ENCODE measurements at regions not wholly inside any gene's neighbourhood (a gene's known extent, or its start where the extent isn't known, plus 50 kb on each side); places are given as distances from the start of the nearest gene placed in this dataset.

DNA sequence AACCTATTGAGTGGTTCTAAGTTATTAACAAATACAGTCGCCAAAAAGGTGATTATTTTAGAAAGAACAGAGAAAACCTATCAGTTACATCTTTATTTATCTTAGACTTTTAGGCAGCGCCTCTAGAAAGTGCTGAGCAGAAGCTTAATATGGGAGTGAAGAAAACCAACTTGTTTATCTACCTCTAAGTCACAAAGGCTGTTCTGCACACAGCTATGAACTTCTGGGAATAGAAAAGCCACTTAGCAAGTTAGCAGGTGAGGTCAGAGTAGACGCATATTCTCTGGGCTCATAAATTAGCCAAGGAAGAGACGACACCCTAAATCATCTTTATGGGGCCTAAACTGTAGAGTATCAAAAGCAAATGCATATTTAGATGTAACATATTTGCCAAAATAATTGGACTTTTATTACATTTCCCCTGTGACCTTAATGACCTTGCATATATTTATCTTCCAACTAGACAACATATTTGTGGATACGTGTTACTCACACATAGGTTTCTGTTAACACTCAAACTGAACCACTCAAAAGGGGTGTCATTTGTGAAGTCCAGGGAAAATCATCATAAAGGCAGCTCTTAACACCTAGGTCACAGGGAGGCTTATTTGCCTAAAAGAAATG lies 267.1 kb downstream of the ADGB start:
- H3K9me3 Mint-ChIP-seq, result no peaks in the 10 kb centered on the region
- no peaks in the 10 kb centered on the region for H3K27me3 Mint-ChIP-seq
- DNase-seq (ENCODE audit: low spot score in 2 of 2) (no peak), ATAC-seq (ENCODE audit: low read depth) (no peak)
- H3K4me1 Mint-ChIP-seq, result peaks cover 3% of the 10 kb centered on the region
- no peaks in the 10 kb centered on the region for H3K36me3 Mint-ChIP-seq
- H3K4me3 Mint-ChIP-seq, result no peak overlapping the region
- H3K27ac Mint-ChIP-seq, result no peak overlapping the region

- Mint-ChIP-seq H3K4me3 (no peak overlapping the region), H3K27ac (no peak overlapping the region), H3K27me3 (no peaks in the 10 kb centered on the region), H3K9me3 (no peaks in the 10 kb centered on the region), H3K4me1 (peaks cover 3% of the 10 kb centered on the region), H3K36me3 (no peaks in the 10 kb centered on the region)
- ATAC-seq (ENCODE audit: low read depth) (no peak), DNase-seq (ENCODE audit: low spot score in 2 of 2) (no peak)
These were observed 268.1 kb downstream of the ADGB start for GRCh38 chr6:146866731-146867414.

DNA sequence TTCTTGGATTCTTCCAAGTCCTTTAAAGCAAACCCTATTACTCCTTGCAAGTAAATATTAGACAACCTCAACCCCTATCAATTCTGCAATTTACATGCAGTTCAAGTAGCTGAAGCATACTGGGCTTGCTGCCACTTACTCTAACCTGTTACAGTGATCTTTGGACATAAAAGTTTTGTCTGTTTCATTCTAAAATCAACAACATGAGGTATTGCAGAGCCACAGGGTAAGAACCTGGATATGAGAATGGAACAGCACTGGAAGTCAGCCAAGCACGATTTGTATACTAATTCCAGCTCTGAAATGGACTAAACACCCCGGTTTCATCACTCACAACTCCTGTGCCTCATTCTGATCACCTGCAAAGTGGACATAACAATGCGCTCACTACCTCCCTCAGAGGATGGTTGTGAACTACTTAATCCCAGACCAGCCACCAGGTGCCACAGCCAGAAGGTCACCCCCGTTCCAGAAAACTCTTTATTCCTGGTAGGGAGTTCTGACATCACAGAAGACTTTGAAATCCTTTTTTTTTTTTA lies 270.0 kb downstream of the ADGB start:
- Mint-ChIP-seq H3K4me3 (no peak overlapping the region), H3K4me1 (peaks cover 3% of the 10 kb centered on the region), H3K9me3 (no peaks in the 10 kb centered on the region), H3K27ac (no peak overlapping the region), H3K27me3 (no peaks in the 10 kb centered on the region), H3K36me3 (no peaks in the 10 kb centered on the region)
- no peak for DNase-seq (ENCODE audit: low spot score in 2 of 2)
- ATAC-seq (ENCODE audit: low read depth), result no peak

GRCh38 chr6:146870760-146871159 lies 272.0 kb downstream of the ADGB start:
- H3K4me1 Mint-ChIP-seq, result peaks cover 3% of the 10 kb centered on the region
- H3K36me3 Mint-ChIP-seq, result no peaks in the 10 kb centered on the region
- H3K27ac Mint-ChIP-seq, result no peak overlapping the region
- DNase-seq (ENCODE audit: low spot score in 2 of 2), result no peak
- no peak overlapping the region for H3K4me3 Mint-ChIP-seq
- ATAC-seq (ENCODE audit: low read depth), result peak; percentile 44
- no peaks in the 10 kb centered on the region for H3K9me3 Mint-ChIP-seq
- H3K27me3 Mint-ChIP-seq, result no peaks in the 10 kb centered on the region

DNA sequence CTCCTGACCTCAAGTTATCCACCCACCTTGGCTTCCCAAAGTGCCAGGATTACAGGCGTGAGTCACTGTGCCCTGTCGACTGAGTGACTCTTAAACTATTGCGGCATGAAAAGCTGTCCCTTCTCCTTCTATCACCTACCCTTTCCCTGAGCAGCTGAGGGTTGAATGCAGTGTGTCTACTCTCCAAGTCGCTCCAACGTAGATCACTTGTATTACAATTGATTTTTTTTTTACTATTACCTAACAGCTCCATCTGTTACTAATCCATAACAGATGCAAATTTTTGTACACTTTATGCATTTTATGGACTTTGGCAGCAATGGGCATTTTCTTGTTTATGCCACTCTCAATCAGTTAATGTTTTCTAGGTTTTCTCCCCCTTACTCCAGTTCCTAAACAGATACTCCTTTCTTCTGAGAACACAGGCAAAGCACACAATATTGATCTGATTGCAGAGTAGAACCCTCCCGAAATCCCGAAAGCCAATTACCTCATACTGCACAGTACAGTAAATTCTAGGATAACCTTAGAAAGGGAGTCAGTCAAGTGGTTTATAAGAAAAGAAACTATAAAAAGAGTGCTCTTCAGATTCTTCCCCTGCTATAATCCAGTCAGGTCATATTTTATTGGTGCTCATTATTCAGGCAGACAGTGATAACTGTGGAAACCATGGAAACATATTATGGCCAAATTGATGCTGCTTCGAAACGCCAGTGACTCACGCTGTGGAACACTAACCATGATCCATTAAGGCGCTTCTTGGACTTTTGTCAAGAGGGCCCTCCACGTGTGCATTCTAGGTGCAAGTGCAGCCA lies 273.0 kb downstream of the ADGB start:
- Mint-ChIP-seq H3K9me3 (no peaks in the 10 kb centered on the region), H3K4me1 (peaks cover 10% of the 10 kb centered on the region), H3K36me3 (no peaks in the 10 kb centered on the region), H3K27me3 (no peaks in the 10 kb centered on the region), H3K4me3 (no peak overlapping the region), H3K27ac (no peak overlapping the region)
- ATAC-seq (ENCODE audit: low read depth), result no peak
- DNase-seq (ENCODE audit: low spot score in 2 of 2), result no peak

DNA sequence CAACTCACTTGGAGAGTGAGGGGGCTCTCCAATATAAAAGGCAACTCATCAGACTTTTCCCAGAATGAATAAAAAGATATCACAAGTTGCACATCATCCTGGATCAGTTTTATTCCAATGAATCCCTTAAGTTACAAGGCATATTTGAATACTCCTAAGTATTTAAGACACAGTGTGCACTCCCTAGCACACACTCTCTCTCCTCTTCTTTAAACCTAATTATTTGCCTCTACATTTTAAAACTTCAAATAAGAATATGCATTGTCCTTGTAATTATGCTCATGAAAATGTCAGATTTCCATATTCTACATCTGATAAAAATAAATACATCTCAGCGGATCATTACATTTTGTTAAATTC lies 273.6 kb downstream of the ADGB start:
- ATAC-seq (ENCODE audit: low read depth), result no peak
- H3K4me1 Mint-ChIP-seq, result peaks cover 13% of the 10 kb centered on the region
- no peak overlapping the region for H3K4me3 Mint-ChIP-seq
- H3K9me3 Mint-ChIP-seq, result no peaks in the 10 kb centered on the region
- no peak overlapping the region for H3K27ac Mint-ChIP-seq
- DNase-seq (ENCODE audit: low spot score in 2 of 2), result no peak
- no peaks in the 10 kb centered on the region for H3K27me3 Mint-ChIP-seq
- no peaks in the 10 kb centered on the region for H3K36me3 Mint-ChIP-seq

GRCh38 chr6:146874278-146875018 lies 275.7 kb downstream of the ADGB start:
- Mint-ChIP-seq H3K4me3 (no peak overlapping the region), H3K4me1 (peaks cover 14% of the 10 kb centered on the region), H3K27me3 (peaks cover 3% of the 10 kb centered on the region), H3K27ac (no peak overlapping the region), H3K9me3 (no peaks in the 10 kb centered on the region), H3K36me3 (no peaks in the 10 kb centered on the region)
- no peak for DNase-seq (ENCODE audit: low spot score in 2 of 2)
- no peak for ATAC-seq (ENCODE audit: low read depth)

DNA sequence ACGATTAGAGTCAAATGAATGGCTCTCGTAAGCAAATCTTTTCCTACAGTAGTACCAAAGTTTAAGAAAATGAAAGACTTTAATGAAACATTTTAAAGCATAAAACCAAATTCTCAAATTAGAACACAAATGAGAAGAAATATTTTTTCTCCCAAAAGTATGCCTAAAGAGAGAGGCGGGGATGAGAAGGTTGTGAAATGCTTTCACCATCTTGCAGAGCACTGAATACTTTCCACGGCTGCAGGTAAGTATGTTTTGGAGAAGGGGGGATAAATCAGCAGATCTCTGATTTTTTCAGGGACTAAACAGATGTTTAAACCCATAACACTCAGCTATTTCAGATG lies 277.1 kb downstream of the ADGB start:
- no peak for ATAC-seq (ENCODE audit: low read depth)
- Mint-ChIP-seq H3K27me3 (peaks cover 3% of the 10 kb centered on the region), H3K36me3 (no peaks in the 10 kb centered on the region), H3K27ac (no peak overlapping the region), H3K4me1 (peaks cover 11% of the 10 kb centered on the region), H3K9me3 (no peaks in the 10 kb centered on the region), H3K4me3 (no peak overlapping the region)
- DNase-seq (ENCODE audit: low spot score in 2 of 2), result no peak

GRCh38 chr6:146876271-146877151 lies 277.7 kb downstream of the ADGB start:
- H3K36me3 Mint-ChIP-seq, result no peaks in the 10 kb centered on the region
- H3K4me1 Mint-ChIP-seq, result peaks cover 11% of the 10 kb centered on the region
- ATAC-seq (ENCODE audit: low read depth), result peak; percentile 67
- peak overlapping the region; percentile 38 for H3K4me3 Mint-ChIP-seq
- no peak overlapping the region for H3K27ac Mint-ChIP-seq
- no peaks in the 10 kb centered on the region for H3K9me3 Mint-ChIP-seq
- peaks cover 3% of the 10 kb centered on the region for H3K27me3 Mint-ChIP-seq
- no peak for DNase-seq (ENCODE audit: low spot score in 2 of 2)

GRCh38 chr6:146878168-146878951 lies 279.6 kb downstream of the ADGB start:
- no peak overlapping the region for H3K27ac Mint-ChIP-seq
- H3K27me3 Mint-ChIP-seq, result peaks cover 5% of the 10 kb centered on the region
- H3K4me1 Mint-ChIP-seq, result peaks cover 11% of the 10 kb centered on the region
- no peak for DNase-seq (ENCODE audit: low spot score in 2 of 2)
- H3K9me3 Mint-ChIP-seq, result no peaks in the 10 kb centered on the region
- no peak overlapping the region for H3K4me3 Mint-ChIP-seq
- no peaks in the 10 kb centered on the region for H3K36me3 Mint-ChIP-seq
- no peak for ATAC-seq (ENCODE audit: low read depth)

DNA sequence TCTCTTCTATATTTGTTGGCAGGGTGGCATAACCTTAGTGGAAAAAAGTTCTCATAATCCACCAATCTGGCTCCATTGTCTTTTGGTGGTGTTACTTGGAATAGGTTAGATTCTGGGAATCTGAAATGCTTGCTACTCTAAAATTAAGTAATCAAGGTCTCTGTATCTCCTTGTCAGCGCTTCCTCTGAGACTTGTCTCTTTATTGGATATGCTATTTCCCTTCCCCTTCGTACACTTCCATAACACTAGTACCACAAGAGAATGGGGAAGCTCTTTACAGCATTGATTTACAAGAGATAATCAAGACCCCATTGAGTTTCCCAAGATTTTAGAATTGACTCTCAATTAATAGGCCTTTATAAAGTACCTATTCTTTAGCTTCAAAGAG lies 280.2 kb downstream of the ADGB start:
- ATAC-seq (ENCODE audit: low read depth) (no peak), DNase-seq (ENCODE audit: low spot score in 2 of 2) (no peak)
- H3K36me3 Mint-ChIP-seq, result no peaks in the 10 kb centered on the region
- H3K4me1 Mint-ChIP-seq, result peaks cover 11% of the 10 kb centered on the region
- no peak overlapping the region for H3K27ac Mint-ChIP-seq
- peaks cover 5% of the 10 kb centered on the region for H3K27me3 Mint-ChIP-seq
- H3K4me3 Mint-ChIP-seq, result no peak overlapping the region
- no peaks in the 10 kb centered on the region for H3K9me3 Mint-ChIP-seq

DNA sequence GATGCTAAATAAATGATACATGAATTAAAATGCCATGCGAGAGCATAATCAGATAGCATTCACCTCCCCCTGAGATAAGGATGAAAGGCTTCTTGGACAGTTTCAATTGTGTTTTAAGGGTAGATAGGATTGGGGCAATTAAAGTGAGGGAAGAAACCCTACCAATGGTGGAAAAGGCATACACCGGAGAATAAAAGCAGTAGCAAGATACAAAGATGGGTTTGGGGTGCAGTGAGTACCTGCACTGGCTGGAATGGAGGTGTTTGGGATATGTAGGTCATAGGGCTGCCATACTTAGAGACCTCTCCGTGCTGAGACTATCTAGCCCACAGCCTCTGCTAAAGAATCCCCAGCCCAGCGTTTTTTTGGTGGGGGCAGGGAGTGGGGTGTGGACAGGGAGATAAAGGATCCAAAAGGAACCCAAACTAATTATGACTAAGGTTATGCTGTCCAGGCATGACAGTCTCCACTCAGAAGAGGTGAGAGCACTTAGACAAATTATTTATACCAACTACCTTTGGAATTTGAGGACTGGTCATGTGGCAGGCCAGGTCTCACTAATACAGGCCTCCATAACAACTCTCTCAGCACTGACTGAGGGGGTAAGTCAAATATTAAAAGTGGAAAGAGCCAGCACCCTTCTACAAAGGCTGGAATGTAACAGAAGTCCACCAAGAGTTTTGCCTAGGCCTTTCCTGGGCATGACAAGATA lies 280.8 kb downstream of the ADGB start:
- peaks cover 11% of the 10 kb centered on the region for H3K4me1 Mint-ChIP-seq
- no peak overlapping the region for H3K27ac Mint-ChIP-seq

More for the DNA sequence above, 280.8 kb downstream of the ADGB start:
- H3K9me3 Mint-ChIP-seq, result no peaks in the 10 kb centered on the region
- H3K36me3 Mint-ChIP-seq, result no peaks in the 10 kb centered on the region
- peaks cover 5% of the 10 kb centered on the region for H3K27me3 Mint-ChIP-seq
- ATAC-seq (ENCODE audit: low read depth) (no peak), DNase-seq (ENCODE audit: low spot score in 2 of 2) (no peak)
- H3K4me3 Mint-ChIP-seq, result no peak overlapping the region

All from memory B cell (primary cell).